ENCODE measurements at regions not wholly inside any gene's neighbourhood (a gene's known extent, or its start where the extent isn't known, plus 50 kb on each side); places are given as distances from the start of the nearest gene placed in this dataset.
"Not testable (repeated sequence)": the region's sequence is repeated elsewhere in the genome, so short reads cannot be mapped to it uniquely, and the experiment has no call there.

DNA sequence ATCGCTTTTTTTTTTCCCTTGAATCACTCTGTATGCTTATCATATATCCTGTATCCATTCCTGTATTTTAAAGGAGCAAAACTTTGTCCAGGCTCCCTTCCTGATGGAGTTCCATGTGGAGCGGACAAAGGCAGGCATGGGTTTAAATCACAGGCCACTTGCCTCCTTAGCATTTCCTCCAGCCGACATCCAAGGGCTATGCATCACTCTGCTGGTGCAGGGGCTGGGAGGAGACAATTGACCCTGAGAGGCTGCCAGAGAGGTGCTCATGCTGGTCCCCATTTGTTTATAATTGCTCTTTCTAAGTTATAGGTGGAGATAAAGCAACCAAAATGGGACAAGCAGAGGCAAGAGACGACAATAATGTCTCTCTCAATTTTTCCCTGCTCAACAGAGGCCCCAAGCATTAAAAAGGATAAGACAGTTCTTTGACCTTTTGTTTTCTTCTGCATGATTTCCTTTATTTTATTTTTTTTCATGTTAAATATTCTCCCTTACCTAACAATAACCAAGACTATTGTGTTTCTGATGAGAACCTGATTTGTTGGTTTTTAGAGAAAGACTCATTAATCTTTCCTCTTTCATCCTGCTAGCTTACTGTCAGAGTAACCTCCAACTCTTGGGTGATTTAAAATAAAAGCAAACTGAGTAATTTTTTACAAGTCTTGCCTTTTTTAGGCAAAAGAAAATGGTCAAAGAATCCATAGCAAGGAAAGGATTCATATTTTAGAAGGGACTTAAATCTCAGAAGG lies 353.7 kb downstream of the ADGRL2 start:
- no peak for DNase-seq (ENCODE audit: low read depth in 3 of 3)

DNA sequence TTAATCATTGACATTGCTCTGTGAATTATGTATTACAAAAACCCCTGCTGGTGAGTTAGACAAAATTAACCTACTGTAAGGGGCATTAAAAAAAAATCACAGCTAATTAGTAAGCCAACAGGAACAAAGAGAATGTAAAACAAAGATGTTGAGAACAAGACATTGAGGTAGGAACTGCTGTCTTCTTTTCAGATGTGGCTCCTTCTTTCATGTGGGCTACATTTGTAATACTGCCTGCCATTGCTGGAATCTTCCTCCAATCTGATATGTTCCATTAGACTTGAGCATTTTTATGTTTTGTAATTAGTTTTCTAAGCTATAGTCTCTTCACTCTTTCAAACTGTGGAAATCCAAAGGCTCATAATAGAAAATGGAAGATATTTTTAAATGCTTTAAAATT lies 353.0 kb downstream of the ADGRL2 start:
- no peak for DNase-seq (ENCODE audit: low read depth in 3 of 3)

DNA sequence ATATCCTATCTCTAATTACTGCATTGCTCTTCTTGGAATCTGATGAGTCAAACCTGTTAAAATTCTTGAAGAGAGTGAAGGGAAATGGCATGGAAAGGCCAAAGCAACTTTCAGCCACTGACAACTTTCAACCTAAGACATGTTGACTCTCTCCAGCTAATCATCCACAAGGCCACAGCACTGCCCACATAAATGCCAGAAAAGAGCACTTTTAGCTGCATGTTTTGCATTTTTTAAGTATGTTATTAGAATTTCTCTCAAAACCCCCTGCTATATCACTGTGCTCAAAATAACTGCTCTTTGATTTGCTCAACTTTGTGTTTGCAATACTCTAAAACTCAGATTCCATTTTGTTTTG lies 352.5 kb downstream of the ADGRL2 start:
- DNase-seq (ENCODE audit: low read depth in 3 of 3) = no peak

DNA sequence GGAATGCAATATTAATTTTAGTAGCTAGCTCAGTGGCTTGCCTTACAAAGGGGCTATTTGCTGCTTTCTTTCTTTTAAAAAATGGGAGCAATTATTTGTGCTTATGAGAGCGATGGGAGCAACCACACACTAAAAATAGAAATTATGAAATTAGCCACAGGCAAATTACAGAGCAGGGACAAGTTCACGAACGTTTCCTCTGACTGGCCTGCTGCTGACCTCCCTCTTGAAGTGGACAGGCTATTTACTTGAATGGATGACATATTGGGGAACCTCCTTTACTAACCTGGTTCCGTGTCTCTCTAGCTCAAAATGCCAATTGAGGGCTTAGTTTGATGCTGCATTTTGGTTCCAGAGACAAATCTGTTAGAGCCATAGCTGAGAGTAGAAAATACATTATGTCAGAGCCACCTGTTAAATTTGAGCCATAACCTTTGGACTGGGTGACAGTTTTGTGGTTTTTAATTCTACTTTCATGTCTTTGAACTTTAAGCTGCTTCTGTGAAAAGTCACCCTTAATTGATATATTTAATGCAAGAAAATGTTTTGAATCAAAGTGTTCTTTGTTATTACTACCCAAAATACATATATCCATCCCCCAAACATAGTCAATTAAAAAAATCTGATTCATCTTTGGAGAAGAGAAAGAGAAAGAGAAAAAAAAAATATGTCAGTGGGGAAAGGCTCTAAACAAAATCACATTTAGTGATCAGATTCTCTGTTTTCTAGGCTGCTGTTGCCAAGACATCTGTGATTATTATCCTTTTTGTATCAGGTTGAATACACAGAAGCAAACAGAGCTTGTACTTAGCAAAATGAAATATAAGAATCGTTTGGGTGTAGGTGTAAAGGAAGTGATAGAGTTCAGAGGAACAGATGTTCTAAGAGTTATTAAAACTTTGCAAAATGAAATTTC lies 351.9 kb downstream of the ADGRL2 start:
- no peak for DNase-seq (ENCODE audit: low read depth in 3 of 3)

DNA sequence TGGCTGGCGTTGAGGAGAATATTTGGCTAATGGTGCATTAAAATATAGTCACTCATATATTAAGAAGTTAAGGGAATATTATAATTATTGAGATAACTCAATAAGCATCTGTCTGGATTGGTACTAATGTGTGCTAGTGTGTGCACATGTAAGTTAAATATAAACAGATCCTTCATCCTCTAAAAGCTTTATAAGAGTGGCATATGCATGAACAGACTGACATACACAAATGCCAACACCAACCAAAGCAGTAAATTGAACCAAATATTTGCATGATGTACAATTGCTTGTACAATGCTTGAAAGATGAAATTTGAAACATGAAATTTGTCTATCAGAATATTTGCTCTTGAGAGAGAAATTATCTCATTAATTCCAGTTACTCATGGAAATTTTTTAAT lies 344.9 kb downstream of the ADGRL2 start:
- DNase-seq (ENCODE audit: low read depth in 3 of 3) = no peak

DNA sequence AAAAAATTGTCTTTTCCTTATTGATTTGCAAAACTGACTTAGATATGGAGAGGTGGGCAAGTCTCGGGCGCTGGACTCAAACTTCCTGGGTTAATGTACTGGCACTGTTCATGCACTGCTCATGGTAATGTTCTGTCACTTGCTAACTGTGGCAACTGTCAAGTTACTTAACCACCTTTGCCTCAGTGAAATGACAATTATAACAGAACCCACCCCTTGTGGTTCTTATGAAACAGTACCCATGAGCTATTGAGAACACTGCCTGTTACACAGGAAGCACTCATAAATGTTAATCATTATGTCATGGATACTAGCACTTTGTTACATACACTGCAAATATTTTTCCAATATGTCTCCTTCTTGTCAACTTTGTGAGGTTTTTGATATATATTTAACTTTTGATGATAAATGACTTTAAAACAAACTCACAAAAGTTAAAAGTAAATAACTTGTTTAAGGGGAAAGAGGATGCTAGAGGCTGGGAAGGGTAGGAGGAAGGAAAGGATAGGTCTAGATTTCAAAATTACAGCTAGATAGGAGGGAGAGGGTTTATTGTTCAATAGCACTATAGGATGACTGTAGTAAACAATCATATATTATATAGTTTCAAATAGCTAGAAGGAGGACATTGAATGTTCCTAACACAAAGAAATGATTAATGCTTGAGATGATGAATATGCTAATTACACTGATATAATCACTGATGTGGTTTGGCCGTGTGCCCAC lies 342.5 kb downstream of the ADGRL2 start:
- no peak for DNase-seq (ENCODE audit: low read depth in 3 of 3)

DNA sequence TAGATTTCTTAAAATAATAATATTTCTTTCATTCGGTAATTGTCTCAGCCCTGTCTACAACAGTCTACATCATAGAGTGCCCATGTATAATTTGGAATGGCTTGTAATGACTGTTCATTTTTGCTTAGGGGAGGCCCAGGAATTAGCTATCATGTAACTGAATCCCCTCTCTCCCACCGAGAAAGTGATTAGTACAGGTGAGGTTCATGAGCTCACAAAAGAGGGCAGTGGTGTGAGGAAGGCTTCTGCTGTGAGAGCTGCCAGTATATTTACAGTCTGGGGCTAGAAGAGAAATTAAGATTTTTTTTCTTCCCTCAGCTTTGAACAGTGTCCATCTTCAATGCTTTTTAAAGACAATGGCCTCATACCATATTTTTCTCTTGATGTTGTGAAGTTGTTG lies 340.7 kb downstream of the ADGRL2 start:
- no peak for DNase-seq (ENCODE audit: low read depth in 3 of 3)

DNA sequence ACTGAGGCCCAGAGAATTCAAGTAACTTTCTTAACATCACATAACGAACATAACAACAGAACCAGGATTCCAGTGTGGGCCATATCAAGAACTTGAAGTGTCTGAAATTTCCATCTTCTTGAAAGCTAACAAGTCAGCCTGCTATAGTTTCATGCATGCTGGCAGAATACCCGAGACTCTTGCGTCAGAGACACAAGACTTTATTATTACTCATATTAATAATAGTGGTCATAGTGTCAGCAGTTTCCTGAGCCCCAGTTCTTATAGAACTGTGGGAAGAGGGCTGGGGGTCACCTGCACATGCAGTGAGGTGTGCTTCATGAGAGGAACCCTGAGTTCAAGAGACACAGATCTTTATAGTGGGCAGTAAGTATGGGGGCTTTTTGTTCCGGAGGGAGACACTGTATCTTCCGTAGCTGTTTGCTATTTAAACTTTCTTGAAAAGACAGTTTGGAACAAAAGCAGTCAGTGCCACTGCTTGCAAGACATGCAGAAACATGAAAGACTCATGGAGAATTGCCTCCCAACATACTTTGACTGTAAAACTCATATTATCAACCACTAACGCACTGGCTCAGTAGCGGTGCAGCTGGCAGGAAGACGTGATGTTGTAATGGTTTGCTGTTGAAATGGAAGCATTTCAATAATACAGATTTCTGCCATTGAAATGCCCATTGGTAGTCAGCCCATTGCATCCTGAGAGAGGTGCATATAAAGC lies 339.2 kb downstream of the ADGRL2 start:
- DNase-seq (ENCODE audit: low read depth in 3 of 3) = no peak

DNA sequence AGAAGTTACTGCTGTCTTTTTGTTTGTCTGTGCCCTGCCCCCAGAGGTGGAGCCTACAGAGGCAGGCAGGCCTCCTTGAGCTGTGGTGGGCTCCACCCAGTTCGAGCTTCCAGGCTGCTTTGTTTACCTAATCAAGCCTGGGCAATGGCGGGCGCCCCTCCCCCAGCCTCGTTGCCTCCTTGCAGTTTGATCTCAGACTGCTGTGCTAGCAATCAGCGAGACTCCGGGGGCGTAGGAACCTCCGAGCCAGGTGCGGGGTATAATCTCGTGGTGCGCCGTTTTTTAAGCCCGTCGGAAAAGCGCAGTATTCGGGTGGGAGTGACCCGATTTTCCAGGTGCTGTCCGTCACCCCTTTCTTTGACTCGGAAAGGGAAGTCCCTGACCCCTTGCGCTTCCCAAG lies 335.6 kb downstream of the ADGRL2 start:
- DNase-seq (ENCODE audit: low read depth in 3 of 3) = not testable (repeated sequence)

DNA sequence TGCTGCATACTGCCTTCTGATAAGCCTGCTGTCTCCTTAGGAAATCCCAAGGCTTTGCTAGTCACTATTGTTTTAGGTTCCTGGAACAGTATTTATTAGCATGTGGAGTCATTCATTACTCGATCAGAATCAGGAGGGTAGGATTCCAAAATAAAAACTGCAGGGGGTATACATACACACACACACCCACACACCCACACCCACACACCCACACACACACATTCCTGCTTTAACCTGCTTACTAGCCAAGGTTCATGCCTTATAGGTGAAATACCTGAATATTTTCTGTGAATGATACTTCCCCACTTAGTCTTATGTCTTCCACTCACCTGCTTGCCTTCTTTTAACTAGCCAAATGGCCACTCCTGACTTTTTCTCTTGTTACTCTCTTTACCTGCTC lies 325.1 kb downstream of the ADGRL2 start:
- no peak for DNase-seq (ENCODE audit: low read depth in 3 of 3)

DNA sequence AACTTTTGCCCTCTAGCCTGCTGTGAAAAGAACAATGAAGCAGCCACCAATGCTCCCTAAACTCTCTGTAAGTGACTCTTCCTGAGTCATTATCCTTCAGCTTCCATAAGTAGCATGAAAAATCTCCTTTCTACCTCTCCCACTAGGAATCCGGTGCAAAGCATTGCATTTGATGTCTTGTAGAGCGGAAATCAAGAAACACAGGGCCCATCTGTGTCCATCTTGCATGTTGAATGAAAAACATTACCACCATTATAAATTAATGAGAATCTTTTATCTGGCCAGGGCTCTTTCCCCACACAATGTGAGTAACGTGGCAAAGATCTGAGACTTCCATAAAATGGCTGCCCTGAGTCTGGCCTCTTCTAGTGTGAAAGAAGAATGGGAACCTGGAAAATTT lies 324.4 kb downstream of the ADGRL2 start:
- DNase-seq (ENCODE audit: low read depth in 3 of 3) = no peak

DNA sequence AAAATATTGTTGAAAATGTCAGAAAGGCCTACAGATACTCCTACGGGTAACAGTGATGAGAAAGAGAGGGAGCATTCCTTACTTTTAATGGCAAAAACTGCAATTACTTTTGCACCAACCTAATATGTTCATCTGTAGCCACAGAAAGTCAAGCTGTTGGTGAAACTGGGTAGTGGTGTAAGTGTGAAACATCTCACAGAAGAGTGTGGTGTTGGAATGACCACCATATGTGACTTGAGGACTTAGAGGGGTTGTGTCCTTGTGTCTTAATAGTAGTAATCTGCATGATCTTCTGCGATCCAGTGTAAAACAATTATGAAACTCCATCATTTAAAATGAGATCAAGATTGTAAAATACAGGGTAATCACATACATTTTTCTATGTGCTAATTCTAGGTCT lies 320.7 kb downstream of the ADGRL2 start:
- no peak for DNase-seq (ENCODE audit: low read depth in 3 of 3)

DNA sequence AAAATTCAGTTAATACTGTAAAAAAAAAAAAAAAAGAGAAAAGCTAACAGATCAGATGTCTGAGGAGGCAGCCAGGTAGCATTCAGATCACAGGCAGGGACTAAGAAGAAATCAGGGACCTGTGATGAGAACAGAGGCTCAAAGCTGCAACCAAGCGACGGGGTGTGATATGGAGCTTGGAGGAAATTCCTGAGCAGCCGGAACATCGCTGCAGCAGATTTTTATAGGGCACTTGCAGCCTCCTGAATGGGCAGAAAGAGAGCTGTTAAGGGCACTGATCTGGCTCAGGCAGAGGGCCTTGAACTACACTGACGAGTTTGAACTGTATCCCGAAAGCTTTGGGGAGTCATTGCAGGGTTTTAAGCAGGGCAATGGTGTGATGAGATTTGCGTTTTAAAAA lies 315.4 kb downstream of the ADGRL2 start:
- no peak for DNase-seq (ENCODE audit: low read depth in 3 of 3)

DNA sequence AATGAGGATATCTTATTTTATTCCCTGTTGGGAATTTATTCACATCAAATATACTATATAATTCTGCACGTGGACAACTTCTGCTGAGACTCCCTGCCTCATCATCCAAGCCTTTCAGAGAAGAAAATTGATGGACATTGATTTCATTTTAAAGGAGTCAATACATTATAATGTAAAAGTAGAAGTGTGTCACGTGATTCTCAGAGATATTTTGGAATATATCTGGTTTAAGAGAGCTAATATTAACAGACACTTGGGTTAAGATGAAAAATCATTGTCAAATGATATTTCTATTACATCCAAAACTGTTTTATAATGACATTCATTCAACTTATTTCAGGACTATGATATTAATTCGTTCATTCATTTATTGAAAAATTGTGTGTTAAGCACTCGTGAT lies 314.2 kb downstream of the ADGRL2 start:
- no peak for DNase-seq (ENCODE audit: low read depth in 3 of 3)

DNA sequence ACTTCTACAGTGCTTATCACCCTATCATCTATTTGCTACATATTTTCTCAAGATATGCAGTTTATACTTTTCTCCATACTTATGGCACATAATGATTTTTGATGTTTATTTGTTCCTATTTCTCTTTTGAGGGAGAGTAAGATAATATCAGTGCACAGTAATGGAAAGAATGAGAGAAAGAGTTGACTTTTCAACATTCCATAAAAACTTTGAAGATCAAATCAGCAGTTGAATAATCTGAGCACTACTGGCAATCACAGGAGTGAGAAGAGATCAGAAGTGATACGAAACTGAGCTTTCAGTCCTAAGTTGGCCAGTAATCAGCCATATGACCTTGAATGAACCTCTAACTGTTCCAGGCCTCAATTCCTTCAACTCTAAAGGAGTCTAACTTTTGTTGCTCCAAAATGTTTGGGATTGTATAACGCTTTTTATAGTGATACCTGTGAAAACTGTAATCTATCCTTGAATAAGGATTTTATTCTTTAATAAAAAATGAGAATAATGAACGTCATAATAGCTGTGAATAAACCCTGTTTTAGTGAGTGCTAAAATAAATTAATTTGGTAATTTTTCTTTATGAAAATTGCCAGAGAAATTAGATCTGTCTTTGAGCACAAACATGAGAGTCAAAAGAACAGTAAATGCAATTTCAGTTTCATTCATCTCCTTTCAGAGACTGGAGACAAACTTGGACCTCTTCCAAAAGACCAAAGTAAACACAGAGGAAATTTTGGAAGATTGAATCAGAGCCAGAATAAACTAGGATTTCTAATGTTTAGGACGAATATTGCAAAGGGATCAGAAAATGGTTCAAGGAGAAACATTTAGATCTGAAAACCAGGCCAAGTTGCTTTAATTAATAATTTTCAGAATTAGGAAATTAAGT lies 309.9 kb downstream of the ADGRL2 start:
- no peak for DNase-seq (ENCODE audit: low read depth in 3 of 3)

DNA sequence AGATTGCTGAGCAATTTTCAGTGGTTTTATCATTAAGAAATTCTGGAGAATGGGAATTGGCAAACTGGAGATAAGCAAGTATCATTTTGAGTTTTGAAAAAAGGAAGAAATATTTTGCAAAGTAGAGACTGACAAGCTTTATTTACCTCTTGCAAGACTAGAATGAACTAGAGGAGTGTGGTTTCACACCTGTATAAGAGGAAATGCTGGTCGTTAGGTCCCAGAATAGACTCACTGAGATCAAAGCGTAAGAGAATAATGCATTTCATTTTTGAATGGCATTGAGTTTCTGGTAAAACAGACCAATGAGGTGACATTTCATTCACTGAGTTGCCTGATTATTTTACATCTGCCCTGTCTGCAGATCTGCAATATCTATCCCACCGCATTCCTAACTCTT lies 308.1 kb downstream of the ADGRL2 start:
- no peak for DNase-seq (ENCODE audit: low read depth in 3 of 3)

DNA sequence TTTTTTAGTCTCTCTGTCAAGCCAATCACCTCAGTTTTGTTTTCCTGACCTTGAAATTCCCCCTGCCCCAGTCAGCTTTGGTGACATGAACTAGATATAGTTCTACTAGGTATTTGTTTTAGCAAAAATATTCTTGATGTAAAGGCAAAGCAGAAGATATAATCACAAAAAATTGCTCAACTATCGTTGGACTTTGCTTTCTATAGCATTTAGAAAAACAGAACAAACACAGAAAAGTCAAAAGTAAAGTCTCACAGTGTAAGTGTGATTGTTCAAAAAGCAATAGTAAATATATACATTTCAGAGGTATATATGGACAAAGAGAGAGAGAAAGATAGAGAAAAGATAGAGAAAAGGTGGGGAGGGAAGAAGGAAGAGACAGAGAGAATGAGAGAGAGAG lies 305.9 kb downstream of the ADGRL2 start:
- no peak for DNase-seq (ENCODE audit: low read depth in 3 of 3)

DNA sequence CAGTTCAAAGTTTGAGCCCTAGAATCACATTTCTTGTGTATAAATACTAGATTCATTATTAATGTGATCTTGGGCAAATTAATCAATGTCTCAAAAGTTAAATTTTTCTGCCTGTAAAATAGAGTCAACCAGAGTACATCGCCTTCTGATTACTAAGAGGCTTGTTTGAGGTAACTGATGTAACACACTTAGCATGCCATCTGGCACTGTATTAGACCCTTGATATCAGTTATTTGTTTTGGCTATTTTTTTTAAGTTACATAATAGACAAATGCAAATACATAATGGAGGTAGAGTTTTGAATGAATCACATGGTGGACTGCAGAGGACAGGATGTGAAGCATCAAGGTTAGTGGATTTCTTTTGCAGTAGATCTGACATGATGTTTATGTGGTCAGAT lies 298.4 kb downstream of the ADGRL2 start:
- DNase-seq (ENCODE audit: low read depth in 3 of 3) = no peak

DNA sequence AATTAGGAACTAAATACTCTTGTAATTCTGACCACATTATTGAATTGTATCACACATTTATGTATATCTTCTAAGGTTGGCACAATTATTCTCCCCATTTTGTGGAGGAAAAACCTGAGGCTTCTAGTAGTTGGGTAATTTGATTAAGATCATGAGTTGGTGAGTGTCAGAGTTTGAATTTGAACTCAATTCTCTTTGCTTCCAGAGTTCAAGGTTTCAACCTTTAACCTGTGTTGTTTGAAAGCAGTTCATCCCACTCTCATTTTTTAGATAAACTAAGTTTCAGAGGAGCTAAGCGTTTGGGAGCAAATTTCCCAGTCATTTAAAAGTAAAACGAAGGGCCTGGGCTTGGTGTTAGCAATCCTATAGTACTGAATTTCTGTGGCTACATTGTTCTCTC lies 293.4 kb downstream of the ADGRL2 start:
- no peak for DNase-seq (ENCODE audit: low read depth in 3 of 3)

DNA sequence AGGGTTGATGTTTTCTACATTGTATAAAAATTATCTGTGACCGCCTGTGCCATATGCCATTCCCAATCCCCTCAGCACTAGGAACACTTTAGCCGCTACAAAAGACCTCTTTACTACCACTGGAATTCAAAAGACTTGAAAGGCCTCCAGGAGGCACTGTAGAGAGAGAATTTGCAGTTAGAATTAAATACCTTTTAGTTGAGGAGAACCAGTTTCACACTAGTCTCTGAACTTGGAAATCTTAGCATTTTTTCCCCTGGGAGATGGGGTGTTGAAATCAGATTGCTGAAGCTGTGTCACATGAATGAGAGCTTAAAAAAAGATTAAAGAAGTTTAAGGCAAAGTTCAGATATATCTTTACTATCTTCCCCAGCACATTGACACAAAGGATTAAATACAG lies 291.0 kb downstream of the ADGRL2 start:
- no peak for DNase-seq (ENCODE audit: low read depth in 3 of 3)

DNA sequence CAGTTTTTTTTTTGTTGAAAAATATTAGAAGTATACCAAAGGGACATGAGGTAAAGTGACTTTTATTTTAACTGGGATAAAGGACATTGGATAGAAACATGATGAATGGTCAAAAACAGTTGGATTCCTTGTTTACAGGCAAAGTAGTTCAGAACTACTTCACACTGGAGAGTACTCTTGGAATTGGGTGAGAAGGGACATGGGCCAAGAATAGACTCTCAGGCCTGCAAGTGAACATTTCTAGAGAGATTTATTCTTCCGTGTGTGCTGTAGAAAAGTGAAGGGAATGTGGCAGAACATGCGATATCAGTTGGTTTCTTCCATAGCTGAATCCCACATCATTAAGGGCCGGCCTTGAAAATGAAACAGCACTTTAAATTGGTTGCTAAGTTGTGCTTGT lies 290.5 kb downstream of the ADGRL2 start:
- no peak for DNase-seq (ENCODE audit: low read depth in 3 of 3)
